GM21390 (cell line): ENCODE measurements at regions not wholly inside any gene's neighbourhood (a gene's known extent, or its start where the extent isn't known, plus 50 kb on each side); places are given as distances from the start of the nearest gene placed in this dataset.
"Not testable (repeated sequence)": the region's sequence is repeated elsewhere in the genome, so short reads cannot be mapped to it uniquely, and the experiment has no call there.

Experiments
- ATAC-seq: cut with Tn5 transposase; IDR thresholded peaks from one replicate; pipeline ENCODE4 v1.9.1; 2021; ENCODE audit not compliant: unreplicated experiment

GRCh38 chr12:131620946-131621681 lies 89.8 kb upstream of the SFSWAP start:
- ATAC-seq: no peak

DNA sequence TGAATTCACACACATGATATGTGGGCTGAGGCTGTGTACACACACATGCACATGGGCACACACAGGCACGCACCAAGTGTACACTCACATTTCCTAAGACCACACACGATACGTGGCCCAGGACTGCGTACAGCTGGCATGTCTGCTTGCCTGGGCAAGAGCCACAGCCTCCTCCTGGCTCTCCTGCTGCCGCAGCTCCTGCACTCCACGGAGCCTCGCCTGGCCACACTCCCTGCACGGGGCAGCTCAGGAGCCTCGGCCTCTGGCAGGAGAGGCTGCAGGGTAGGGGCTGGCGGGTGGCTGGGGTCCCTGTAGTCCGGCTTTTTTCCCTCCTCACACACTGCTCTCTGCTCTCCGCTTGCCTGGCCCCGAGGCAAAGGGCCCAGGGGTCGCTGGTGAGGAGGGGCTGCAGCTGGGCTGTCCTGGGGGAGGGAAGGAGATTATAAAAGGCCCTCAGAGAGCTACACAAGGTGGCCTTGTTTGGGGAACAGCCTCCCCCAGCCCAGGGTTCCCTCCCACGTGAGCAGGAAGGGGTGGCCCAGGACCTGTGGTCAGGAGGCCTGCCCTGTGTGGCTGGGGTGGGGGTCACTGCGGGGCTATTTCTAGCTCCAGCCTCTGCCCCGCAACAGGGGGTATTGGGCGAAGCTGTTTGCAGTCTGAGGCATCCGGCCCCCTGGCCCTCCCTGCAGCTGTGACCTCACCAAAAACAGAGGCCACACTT lies 89.0 kb upstream of the SFSWAP start:
- no peak for ATAC-seq

DNA sequence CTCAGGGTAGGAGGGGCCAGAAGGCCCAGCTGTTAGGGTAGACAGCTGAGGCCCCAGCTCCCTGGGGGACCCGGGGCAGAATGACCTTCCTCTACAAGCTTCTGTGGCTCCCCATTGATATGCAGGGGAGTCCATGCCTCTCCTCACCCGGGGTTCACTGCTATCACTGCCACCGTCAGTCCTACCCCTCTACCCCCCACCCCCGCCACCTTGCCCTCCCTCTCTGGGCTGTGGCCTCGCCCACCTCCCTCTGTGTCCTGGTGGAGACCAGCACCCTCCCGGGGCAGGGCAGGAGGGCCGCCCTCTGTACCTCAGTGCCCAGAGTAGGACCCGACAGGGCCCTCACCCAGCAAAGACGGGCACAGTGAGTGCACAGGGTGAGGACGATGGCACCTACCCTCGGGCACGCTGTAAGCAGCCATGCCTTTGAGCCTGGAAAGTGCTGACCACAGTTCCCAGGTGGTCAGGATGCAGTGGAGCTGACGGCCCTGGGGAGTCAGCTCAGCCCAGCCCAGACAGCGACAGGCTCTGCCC lies 88.4 kb upstream of the SFSWAP start:
- no peak for ATAC-seq

DNA sequence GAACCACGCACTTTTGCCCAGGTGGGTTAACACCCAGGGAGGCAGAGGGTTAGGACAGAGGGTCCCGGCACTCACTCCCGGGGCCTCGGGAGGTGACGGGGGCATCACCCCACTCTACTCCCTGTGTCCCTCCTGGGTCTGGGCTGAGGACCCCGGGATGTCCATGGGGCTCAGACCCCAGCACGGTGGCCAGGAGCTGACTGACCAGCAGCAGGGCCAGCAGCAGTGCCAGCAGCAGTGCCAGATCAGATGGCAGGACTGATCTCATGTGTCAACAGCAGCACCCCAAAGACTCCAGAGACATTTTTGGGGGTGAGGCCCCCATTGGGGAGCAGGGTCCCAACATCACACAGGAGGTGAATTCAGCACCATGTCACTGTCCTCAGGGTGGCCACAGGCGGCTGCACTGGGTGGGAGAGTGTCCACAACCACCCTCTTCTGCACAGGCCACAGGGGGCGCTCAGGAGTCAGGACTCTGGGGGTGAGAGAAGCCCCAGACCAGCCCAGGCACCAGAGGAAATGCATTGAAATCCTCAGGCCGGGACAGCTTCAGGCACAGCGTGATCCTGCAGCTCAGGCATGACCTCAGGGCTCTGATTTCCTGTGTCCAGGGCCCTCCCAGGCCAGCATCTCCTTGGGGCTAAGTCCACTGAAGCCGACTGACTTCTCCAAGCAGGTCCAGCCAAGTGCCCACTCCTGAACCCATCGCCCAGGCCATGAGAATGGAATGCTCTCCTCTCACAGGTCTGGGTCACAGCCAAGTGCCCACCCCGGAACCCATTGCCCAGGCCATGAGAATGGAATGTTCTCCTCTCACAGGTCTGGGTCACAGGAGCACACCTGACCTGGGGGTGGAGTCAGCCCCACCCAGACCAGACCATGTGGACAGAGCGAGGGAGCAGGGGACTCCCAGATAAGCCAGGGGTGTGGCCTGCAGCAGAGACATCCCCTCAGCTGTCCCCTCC lies 87.2 kb upstream of the SFSWAP start:
- ATAC-seq: not testable (repeated sequence)

DNA sequence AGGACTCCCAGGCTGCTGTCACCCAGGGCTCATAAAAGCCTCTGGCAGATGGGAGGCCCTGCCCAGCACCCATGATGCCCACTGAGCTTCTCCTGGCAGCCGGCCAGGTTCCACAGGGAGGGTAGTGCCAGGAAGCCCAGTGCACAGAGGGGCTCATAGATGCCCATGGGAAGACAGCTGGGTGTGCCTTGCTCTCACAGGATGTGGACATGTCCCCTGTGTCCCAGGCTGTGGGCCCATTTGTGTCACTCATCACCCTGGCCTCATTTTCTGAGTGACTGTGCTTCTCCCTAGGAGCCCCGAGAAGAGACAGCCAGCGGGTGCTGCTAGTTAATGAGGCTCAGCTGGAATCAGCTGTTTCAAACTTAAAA lies 86.5 kb upstream of the SFSWAP start:
- not testable (repeated sequence) for ATAC-seq

DNA sequence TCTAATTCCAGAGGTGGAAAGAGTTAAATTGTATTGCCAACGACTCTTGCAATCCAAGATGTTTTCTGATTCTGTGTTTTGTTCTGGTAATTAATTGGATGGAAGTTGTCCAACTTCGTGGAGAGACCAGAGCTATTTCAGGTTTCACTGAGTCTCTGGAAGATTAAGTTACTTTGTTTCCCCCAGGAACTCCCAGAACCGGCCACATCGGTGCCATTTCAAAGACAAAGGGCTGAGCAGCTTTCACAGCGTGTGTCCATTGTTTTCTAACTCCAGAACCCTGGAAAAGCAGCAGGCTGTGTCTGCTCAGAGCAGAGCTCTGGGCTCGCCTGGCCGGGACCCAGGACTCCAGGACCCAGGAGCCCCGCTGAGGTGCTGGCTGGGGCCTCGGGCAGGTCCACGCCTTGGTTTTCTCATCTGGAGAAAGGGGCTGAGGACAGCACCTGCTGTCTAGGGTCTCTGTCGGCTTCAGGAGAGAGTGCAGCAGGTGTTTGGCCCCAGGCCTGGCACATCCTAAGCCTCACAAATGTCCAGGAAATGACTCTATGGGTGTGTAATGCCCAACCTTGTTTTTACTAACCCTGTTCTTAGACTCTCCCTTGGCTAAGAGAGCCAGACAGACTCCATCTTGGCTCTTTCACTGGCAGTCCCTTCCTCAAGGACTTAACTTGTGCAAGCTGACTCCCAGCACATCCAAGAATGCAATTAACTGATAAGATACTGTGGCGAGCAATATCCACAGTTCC lies 86.0 kb upstream of the SFSWAP start:
- not testable (repeated sequence) for ATAC-seq

DNA sequence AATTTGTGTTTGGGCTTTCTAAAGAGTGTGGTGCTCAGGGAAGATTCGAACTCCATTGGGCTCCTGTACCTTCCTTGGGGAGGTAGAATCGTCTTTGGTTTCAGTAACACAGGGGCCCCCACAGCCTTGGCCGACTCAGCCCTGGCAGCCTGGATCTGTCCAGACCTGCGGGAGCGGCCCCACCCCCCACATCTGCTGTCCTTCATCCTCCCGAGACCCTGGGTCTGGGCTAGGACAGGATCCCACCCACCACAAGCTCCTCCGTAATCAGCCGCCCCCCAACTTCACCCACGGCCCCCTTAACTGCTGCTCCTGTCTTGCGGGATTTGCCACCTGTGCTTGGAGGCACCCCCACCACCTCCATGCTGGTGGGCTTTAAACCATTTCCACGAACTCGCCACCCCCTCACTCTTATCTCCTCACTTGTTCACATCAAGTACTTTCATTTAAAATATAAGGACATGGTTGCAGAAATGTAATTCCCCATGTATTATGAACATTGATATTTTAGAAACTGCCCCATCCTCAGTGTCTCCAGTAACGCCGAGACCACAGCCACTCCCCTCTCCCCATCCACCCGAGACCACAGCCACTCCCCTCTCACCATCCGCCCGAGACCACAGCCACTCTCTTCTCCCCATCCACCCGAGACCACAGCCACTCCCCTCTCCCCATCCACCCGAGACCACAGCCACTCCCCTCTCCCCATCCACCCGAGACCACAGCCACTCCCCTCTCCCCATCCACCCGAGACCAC lies 84.7 kb upstream of the SFSWAP start:
- not testable (repeated sequence) for ATAC-seq

DNA sequence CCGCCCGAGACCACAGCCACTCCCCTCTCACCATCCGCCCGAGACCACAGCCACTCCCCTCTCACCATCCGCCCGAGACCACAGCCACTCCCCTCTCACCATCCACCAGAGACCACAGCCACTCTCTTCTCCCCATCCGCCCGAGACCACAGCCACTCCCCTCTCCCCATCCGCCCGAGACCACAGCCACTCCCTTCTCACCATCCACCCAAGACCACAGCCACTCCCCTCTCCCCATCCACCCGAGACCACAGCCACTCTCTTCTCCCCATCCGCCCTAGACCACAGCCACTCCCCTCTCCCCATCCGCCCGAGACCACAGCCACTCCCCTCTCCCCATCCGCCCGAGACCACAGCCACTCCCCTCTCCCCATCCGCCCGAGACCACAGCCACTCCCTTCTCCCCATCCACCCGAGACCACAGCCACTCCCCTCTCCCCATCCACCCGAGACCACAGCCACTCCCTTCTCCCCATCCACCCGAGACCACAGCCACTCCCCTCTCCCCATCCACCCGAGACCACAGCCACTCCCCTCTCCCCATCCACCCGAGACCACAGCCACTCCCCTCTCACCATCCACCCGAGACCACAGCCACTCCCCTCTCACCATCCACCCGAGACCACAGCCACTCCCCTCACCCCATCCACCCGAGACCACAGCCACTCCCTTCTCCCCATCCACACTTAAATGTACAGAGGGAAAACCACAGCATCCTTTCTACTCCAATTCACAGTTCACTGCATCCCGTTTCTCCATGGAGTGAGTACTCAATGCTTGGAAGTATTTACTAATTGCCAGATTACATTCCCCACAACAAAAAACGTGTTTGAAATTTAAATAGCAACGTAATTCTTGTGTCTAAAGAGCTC lies 83.5 kb upstream of the SFSWAP start:
- not testable (repeated sequence) for ATAC-seq

GRCh38 chr12:131628023-131628740 lies 82.7 kb upstream of the SFSWAP start:
- no peak for ATAC-seq

DNA sequence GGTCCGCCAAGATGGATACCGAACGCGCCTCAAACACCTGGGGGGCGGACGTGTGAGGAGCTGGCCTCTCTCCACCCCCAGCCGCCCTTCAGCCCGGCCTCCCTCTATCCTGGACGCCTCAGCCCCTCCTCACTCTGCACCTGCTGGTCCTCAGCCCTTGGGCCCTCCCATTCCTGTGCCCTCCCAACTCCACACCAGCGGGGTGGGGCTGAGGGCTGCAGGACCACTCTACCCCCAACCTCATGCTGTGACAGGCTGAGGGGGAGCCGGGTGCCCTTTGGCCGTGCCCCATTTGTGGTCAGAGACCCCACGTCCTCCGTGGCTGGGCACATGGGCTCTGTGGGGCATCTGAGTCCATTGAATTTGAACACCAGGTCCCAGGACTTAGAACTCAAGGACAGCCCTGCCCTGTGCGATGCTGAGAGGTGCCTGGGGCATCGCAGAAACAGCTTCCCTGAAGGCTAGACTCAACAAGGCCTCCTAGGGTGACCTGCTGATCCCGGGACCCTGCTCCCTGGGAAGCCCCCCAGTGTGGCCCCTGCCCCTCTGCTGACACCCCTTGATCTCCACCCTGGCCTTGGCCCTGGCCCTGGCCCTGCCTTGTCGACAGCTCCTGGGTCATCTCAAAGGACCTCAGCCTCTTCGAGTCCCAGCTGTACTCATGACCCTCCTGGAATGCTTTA lies 82.0 kb upstream of the SFSWAP start:
- no peak for ATAC-seq

DNA sequence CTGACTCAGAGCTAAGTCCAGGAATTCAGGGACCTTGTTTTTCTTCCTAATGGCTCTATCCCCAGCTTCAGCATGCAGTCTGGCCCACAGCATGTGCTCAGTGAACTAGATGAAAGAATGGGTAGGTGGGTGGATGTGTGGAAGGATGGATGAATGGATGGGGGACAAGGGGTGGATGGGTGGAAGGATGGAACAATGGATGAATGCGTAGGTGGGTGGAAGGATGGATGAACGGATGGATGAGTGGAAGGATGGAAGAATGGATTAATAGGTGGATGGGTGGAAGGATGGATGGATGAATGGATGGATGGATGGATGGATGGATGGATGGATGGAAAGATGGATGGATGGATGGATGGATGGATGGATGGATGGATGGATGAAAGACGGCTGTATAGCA lies 79.7 kb upstream of the SFSWAP start:
- no peak for ATAC-seq

GRCh38 chr12:131631889-131632651 lies 78.8 kb upstream of the SFSWAP start:
- not testable (repeated sequence) for ATAC-seq

DNA sequence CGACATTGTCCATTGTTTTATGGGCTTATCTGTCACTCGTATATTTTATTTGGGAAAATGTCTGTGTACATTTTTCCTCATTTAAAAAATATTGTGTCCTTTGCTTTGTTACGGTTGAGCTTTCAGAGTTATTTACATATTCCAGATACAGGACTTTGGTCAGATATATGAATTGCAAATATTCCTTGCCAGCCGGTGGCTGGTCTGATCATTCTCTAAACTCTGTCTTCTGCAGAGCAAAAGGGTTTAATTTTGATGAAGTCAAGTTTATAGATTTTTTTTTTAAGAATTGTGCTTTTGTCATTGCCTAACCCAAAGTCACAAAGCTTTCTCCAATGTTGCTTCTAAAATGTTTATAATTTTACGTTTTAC lies 78.3 kb upstream of the SFSWAP start:
- not testable (repeated sequence) for ATAC-seq

GRCh38 chr12:131633610-131634009 lies 77.3 kb upstream of the SFSWAP start:
- not testable (repeated sequence) for ATAC-seq

DNA sequence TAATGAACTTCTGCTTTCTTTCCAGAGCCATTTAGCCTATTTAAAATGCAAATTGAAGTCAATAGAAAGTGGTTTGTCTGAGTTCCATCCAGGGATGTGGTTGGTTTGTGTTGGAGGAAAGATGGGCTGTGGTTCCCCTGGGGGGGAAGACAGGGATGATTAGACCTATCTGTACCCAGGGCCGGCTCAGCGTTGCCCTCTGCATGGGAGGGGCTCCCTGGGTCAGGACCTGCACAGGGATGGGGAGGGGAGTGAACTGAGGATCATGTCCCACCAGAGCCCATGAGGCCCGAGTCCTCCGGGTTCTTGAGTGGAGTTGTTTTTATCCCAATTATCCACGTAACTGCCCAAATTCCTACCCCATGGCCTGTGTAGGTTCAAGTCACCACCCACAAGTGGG lies 76.9 kb upstream of the SFSWAP start:
- ATAC-seq: no peak

GRCh38 chr12:131635012-131635411 lies 75.9 kb upstream of the SFSWAP start:
- ATAC-seq: not testable (repeated sequence)
